ENCODE measurements at regions not wholly inside any gene's neighbourhood (a gene's known extent, or its start where the extent isn't known, plus 50 kb on each side); places are given as distances from the start of the nearest gene placed in this dataset.

DNA sequence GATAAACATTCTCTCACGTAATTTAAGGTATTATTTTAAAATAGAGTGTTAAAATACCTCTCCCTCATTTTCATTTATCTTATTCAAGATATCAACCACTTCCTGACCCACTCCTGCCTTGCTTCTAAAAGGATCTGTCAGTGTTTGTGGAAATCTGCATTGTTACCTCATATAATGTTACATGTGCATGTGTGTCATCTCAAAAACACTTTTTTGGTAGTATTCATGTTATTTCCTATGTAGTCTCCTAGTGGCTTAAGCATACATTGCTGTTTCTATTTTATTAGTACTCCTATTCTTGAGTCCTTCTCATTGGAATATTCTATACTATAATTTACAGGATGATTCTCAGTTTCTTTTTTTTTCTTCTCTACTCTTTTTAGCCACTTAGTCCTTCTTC is 1360.7 kb upstream of the CELF2 start:
- no peaks in the 10 kb centered on the region for H3K4me1 Mint-ChIP-seq
- H3K27me3 Mint-ChIP-seq = no peaks in the 10 kb centered on the region
- H3K9me3 Mint-ChIP-seq = no peaks in the 10 kb centered on the region
- no peak overlapping the region for H3K4me3 Mint-ChIP-seq
- no peak overlapping the region for H3K27ac Mint-ChIP-seq
- no peak for DNase-seq
- intact Hi-C loops (cut with micrococcal nuclease) = no loop called here
- no peaks in the 10 kb centered on the region for H3K36me3 Mint-ChIP-seq (ENCODE audit: low read depth)

DNA sequence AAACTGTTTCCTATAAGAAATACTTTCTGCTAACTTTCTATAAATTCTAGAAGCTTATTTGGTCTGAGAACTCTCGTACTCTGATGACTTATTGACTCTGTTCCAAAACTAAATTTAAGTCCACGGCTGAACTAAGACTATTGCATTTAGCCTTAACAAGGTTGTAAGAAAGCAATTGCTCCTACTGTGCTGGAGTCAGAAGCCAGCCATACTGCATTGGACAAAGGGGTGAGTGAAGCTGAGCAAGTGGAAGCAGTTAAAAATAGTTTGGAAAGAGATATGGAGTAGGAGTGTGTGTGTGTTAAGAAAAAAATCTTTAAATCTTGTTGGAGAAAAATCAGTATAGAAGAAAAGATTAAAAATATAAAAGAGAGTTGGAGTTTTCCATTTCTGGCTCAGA is 1360.1 kb upstream of the CELF2 start:
- no peaks in the 10 kb centered on the region for H3K9me3 Mint-ChIP-seq
- no peak overlapping the region for H3K27ac Mint-ChIP-seq
- intact Hi-C loops (cut with micrococcal nuclease) = no loop called here
- no peak for DNase-seq
- no peaks in the 10 kb centered on the region for H3K36me3 Mint-ChIP-seq (ENCODE audit: low read depth)
- no peaks in the 10 kb centered on the region for H3K4me1 Mint-ChIP-seq
- no peak overlapping the region for H3K4me3 Mint-ChIP-seq
- no peaks in the 10 kb centered on the region for H3K27me3 Mint-ChIP-seq

DNA sequence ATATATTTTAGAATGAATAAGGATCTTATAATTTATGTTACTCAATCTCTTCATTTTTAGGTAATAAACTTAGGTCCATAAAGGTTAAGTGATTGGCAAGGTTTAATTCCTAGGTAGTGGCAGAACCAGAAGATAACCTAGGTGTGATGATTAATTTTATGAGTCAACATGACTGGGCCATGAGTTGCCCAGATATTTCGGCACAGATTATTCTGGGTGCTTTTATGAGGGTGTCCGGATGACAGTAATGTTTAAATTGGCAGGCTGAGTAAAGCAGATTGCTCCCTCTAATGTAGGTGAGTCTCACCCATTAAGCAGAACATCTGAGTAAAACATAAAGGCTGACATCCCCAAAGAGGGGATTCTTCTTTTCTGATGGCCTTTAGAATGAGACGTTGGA is 1349.3 kb upstream of the CELF2 start:
- Mint-ChIP-seq H3K9me3 (no peaks in the 10 kb centered on the region), H3K36me3 (ENCODE audit: low read depth) (no peaks in the 10 kb centered on the region), H3K4me1 (no peaks in the 10 kb centered on the region), H3K4me3 (no peak overlapping the region), H3K27me3 (no peaks in the 10 kb centered on the region), H3K27ac (no peak overlapping the region)
- DNase-seq = no peak
- intact Hi-C loops (cut with micrococcal nuclease) = no loop called here

DNA sequence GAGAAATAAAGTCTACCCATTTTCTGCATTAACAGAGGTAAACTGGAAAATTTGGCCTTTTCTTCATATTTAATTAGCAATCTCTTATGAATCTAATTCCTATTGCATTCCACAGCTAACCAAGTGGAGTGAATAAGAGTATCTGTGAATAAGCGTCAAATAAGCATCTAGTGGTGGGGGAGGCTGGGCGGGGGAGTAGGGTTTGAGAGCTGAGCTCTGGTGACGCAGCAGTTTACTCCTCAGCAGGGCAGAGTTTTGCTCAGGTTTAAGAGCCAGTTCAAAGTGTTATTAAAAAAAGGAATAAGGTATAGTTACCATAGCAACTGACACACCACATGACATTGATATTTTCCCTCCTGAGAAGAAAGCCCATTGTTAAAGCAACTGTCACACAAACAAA is 1346.8 kb upstream of the CELF2 start:
- H3K9me3 Mint-ChIP-seq = no peaks in the 10 kb centered on the region
- H3K27ac Mint-ChIP-seq = no peak overlapping the region
- H3K27me3 Mint-ChIP-seq = no peaks in the 10 kb centered on the region
- H3K4me3 Mint-ChIP-seq = no peak overlapping the region
- H3K36me3 Mint-ChIP-seq (ENCODE audit: low read depth) = no peaks in the 10 kb centered on the region
- intact Hi-C loops (cut with micrococcal nuclease) = no loop called here
- no peaks in the 10 kb centered on the region for H3K4me1 Mint-ChIP-seq
- no peak for DNase-seq

DNA sequence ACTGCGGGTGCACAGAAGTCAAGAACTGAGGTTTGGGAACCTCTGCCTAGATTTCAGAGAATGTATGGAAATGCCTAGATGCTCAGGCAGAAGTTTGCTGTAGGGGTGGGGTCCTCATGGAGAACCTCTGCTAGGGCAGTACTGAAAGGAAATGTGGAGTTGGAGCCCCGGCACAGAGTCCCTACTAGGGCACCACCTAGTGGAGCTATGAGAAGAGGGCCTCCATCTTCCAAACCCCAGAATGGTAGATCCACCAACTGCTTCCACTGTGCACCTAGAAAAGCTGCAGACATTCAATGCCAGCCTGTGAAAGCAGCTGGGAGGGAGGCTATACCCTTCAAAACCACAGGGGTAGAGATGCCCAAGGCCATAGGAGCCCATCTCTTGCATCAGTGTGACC is 1336.0 kb upstream of the CELF2 start:
- no peaks in the 10 kb centered on the region for H3K36me3 Mint-ChIP-seq (ENCODE audit: low read depth)
- H3K4me3 Mint-ChIP-seq = no peak overlapping the region
- no peak for DNase-seq
- intact Hi-C loops (cut with micrococcal nuclease) = no loop called here
- no peak overlapping the region for H3K27ac Mint-ChIP-seq
- no peaks in the 10 kb centered on the region for H3K27me3 Mint-ChIP-seq
- H3K4me1 Mint-ChIP-seq = no peaks in the 10 kb centered on the region
- no peaks in the 10 kb centered on the region for H3K9me3 Mint-ChIP-seq

DNA sequence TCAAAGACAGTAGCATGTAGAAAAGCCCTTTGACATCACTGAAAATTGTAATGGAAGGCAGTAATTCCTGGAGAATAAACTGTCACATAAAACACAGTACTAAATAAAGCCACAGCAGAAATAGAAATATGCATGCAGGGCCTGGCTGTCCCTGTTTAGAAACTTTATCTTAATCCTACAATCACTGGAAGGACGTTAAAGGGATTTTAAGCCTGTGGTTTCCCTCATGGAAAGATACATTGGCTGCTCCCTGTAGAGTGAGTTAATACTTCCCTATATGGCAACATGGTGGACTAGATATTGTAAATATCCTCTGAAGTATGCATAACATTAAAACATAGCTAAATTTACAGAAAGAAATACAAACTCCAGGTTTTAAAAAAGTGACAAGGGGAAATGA is 1334.9 kb upstream of the CELF2 start:
- no peaks in the 10 kb centered on the region for H3K36me3 Mint-ChIP-seq (ENCODE audit: low read depth)
- intact Hi-C loops (cut with micrococcal nuclease) = no loop called here
- no peak overlapping the region for H3K27ac Mint-ChIP-seq
- H3K27me3 Mint-ChIP-seq = no peaks in the 10 kb centered on the region
- no peaks in the 10 kb centered on the region for H3K4me1 Mint-ChIP-seq
- DNase-seq = no peak
- no peak overlapping the region for H3K4me3 Mint-ChIP-seq
- no peaks in the 10 kb centered on the region for H3K9me3 Mint-ChIP-seq

DNA sequence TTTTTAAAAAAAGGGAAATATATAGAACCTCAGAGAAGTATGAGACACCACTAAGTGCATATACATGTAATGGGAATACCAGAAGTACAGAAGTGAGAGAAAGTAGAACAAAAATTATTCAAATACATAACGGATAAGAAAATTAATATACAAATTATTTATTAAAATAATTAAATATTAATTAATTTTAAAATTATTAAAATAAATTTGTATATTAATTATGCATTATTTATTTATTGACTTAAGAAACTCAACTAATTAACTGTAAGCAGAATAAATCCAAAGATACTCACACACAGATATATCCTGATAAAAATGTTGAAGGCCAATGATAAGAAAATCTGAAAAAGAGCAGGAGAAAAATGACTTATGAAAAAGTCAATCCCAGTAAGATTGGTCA is 1333.5 kb upstream of the CELF2 start:
- DNase-seq = no peak
- intact Hi-C loops (cut with micrococcal nuclease) = no loop called here
- Mint-ChIP-seq H3K4me3 (no peak overlapping the region), H3K27me3 (no peaks in the 10 kb centered on the region), H3K4me1 (no peaks in the 10 kb centered on the region), H3K27ac (no peak overlapping the region), H3K36me3 (ENCODE audit: low read depth) (no peaks in the 10 kb centered on the region), H3K9me3 (no peaks in the 10 kb centered on the region)

DNA sequence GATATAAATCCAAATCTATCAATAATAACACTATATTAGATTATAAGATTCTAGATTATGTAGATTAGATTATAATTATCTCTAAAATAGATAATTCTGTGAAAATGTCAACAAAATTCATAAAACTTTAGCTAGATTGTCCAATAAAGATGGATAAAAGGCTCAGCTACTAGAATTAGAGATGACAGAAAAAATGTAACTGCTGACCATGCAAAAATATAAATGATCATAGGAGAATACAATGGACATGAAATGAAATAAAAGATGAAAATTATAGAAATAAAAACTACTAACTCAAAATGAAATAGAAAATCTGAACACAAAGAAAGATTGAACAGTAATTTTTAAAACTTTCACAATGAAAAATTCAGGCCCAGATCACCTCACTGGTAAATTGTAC is 1332.1 kb upstream of the CELF2 start:
- H3K4me3 Mint-ChIP-seq = no peak overlapping the region
- no peaks in the 10 kb centered on the region for H3K27me3 Mint-ChIP-seq
- no peak for DNase-seq
- H3K9me3 Mint-ChIP-seq = no peaks in the 10 kb centered on the region
- no peaks in the 10 kb centered on the region for H3K4me1 Mint-ChIP-seq
- intact Hi-C loops (cut with micrococcal nuclease) = no loop called here
- H3K27ac Mint-ChIP-seq = no peak overlapping the region
- no peaks in the 10 kb centered on the region for H3K36me3 Mint-ChIP-seq (ENCODE audit: low read depth)

DNA sequence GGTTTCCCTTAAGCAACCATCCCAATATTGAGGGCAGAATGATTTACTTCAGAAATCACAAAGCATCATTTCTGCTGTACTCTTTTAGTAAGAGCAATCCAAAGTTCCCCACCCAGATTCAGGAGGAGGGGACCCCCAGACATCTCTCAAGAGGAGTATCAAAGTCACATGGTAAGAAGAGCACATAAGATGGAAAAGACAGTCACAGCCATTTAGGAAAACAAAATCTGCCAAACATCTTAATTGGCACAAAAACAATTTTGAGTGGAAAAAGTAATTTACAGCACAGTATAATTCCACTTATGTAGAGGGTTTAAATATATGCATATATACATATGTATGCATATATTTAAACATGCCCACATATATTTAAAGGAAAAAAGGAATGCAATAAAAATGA is 1329.0 kb upstream of the CELF2 start:
- Mint-ChIP-seq H3K27ac (no peak overlapping the region), H3K4me1 (no peaks in the 10 kb centered on the region), H3K36me3 (ENCODE audit: low read depth) (no peaks in the 10 kb centered on the region), H3K4me3 (no peak overlapping the region), H3K9me3 (no peaks in the 10 kb centered on the region), H3K27me3 (no peaks in the 10 kb centered on the region)
- DNase-seq = no peak
- intact Hi-C loops (cut with micrococcal nuclease) = no loop called here

DNA sequence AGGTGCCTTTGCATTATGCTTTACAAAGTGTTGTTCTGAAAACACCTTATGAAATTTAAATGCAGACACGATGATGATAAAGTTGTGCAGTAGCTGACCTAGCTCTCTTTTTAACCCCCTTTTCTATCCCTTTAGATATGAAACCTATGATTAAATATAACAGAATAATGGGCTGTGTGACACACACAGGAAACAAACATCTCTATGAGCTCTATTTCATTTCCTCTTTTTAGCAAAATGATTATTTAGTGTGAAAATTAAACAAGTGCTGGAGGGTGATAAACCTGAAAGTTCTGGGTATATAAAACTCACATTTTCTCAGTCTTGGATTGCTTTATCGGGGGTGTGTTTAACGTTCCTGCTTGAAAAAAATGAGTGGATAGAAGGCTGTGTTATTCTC is 1310.5 kb upstream of the CELF2 start:
- H3K36me3 Mint-ChIP-seq (ENCODE audit: low read depth) = no peaks in the 10 kb centered on the region
- intact Hi-C loops (cut with micrococcal nuclease) = no loop called here
- no peaks in the 10 kb centered on the region for H3K27me3 Mint-ChIP-seq

DNA sequence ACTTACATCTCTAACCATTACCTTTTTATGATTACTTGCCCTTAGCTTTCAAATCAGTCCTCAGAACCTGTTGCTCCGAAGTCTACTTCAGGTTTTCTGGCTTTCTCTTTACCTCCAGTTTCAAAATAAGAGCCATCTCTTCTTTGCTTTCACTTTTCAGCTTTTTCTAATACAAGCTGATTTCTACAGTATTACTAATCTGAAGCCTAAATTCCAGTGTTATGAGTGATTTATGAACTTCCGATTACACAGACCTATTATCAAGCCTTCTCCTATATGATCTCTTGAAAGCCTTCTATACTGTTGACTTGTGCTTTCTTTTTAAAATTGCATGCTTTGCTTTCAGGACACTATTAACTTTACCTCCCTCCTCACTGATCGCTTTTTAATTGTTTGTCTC is 1307.8 kb upstream of the CELF2 start:
- H3K36me3 Mint-ChIP-seq (ENCODE audit: low read depth) = no peaks in the 10 kb centered on the region
- no peak overlapping the region for H3K27ac Mint-ChIP-seq
- no peaks in the 10 kb centered on the region for H3K27me3 Mint-ChIP-seq
- H3K4me1 Mint-ChIP-seq = no peaks in the 10 kb centered on the region
- intact Hi-C loops (cut with micrococcal nuclease) = no loop called here
- no peak for DNase-seq
- peaks cover 3% of the 10 kb centered on the region for H3K9me3 Mint-ChIP-seq
- no peak overlapping the region for H3K4me3 Mint-ChIP-seq

More for the DNA sequence above, 1310.5 kb upstream of the CELF2 start:
- Mint-ChIP-seq H3K4me3 (no peak overlapping the region), H3K4me1 (no peaks in the 10 kb centered on the region), H3K9me3 (no peaks in the 10 kb centered on the region), H3K27ac (no peak overlapping the region)
- DNase-seq = no peak

DNA sequence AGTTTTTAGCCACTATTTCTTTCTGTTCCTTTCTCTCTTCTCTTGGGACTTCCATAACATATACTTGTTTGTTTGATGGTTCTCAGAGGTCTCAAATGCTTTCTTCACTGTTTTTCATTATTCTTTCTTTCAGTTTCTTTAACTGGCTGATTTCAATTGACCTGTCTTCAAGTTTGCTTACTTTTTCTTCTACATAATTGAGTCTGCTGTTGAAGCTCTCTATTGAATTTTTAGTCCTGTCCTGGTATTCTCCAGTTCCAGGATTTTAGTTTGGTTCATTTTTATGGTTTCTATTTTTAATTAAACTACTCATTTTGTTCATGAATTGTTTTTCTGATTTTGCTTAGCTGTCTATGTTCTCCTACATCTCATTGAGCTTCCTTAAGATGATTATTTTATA is 1305.3 kb upstream of the CELF2 start:
- Mint-ChIP-seq H3K4me1 (no peaks in the 10 kb centered on the region), H3K27ac (no peak overlapping the region), H3K27me3 (no peaks in the 10 kb centered on the region), H3K36me3 (ENCODE audit: low read depth) (no peaks in the 10 kb centered on the region), H3K9me3 (peaks cover 3% of the 10 kb centered on the region), H3K4me3 (no peak overlapping the region)
- intact Hi-C loops (cut with micrococcal nuclease) = no loop called here
- DNase-seq = no peak

DNA sequence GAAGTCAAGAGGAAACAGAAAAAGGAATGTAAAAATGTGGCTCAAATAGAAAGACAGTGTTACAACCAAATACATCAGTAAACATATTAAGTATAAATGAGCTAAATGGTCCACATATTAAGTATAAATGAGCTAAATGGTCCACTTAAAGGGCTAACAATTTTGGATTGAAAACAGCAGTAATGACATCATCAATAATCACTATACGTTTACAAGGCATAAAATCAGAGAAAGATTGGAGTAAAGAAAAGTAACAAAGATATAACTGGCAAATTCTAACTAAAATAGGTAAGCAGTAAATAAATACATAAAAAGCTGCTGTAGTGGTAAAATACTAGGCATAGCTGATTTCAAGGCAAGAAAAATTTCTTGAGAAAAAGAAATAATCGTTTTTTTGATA is 1298.4 kb upstream of the CELF2 start:
- no peaks in the 10 kb centered on the region for H3K4me1 Mint-ChIP-seq
- intact Hi-C loops (cut with micrococcal nuclease) = no loop called here
- no peak overlapping the region for H3K27ac Mint-ChIP-seq
- no peaks in the 10 kb centered on the region for H3K36me3 Mint-ChIP-seq (ENCODE audit: low read depth)
- no peaks in the 10 kb centered on the region for H3K9me3 Mint-ChIP-seq
- no peak overlapping the region for H3K4me3 Mint-ChIP-seq
- no peak for DNase-seq
- no peaks in the 10 kb centered on the region for H3K27me3 Mint-ChIP-seq

DNA sequence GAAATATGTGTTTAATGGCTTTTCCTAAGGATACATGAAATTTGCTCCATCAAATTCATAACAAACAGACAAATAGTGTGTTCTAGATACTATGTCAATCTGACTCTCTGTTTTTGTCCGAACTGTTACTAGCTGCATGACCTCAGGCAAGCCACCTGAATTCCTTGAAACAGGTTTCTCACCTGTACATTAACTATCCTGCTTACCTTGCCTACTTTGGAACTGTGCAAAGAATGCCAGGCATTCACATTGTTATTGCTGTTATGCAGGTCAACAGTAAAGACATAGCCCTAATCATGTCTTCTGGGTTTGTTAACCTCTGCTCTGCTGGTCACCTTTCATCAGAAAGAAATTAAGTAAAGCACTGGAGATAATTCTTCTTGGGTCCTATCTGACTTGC is 1283.9 kb upstream of the CELF2 start:
- H3K27ac Mint-ChIP-seq = no peak overlapping the region
- no peak overlapping the region for H3K4me3 Mint-ChIP-seq
- H3K4me1 Mint-ChIP-seq = no peaks in the 10 kb centered on the region
- H3K9me3 Mint-ChIP-seq = no peaks in the 10 kb centered on the region
- no peaks in the 10 kb centered on the region for H3K27me3 Mint-ChIP-seq
- intact Hi-C loops (cut with micrococcal nuclease) = no loop called here
- DNase-seq = no peak
- no peaks in the 10 kb centered on the region for H3K36me3 Mint-ChIP-seq (ENCODE audit: low read depth)

DNA sequence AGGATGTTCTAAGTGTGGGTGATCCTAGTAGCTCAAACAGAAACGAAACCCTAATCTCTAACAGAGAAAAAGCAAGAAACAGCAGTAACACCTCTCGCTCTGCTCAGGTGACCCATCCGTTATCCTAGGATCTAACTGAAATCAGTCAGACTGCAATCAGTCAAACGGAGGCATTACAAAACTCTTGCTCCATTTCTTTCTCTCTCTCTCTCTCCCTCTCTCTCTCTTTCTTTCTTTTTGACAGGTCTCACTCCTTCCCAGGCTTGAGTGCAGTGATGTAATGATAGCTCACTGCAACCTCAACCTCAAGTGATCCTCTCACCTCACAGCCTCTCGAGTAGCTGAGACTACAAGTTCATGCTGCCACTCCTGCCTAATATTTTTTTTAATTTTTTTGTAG is 1283.5 kb upstream of the CELF2 start:
- DNase-seq = no peak
- no peaks in the 10 kb centered on the region for H3K27me3 Mint-ChIP-seq
- no peak overlapping the region for H3K4me3 Mint-ChIP-seq
- H3K9me3 Mint-ChIP-seq = no peaks in the 10 kb centered on the region
- intact Hi-C loops (cut with micrococcal nuclease) = no loop called here
- H3K27ac Mint-ChIP-seq = no peak overlapping the region
- H3K36me3 Mint-ChIP-seq (ENCODE audit: low read depth) = no peaks in the 10 kb centered on the region
- H3K4me1 Mint-ChIP-seq = no peaks in the 10 kb centered on the region

DNA sequence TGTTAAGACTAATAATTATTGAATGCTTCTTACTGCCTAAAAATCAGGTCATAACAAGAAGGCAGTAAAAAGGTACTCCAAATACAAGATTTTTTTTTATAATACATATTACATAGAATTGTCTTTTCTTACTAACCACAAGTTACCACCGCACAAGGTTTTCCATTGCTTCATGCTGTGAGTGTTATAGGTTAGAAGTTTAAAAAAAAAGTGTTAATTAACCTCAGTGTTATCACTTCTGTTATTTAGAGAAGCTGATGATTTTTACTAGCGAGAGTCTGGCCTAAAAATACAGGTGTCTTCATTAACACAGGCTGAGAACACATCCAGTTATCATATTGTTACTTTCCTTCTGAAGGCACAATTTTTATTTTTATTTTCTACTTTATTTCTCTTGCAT is 1281.9 kb upstream of the CELF2 start:
- H3K4me1 Mint-ChIP-seq = no peaks in the 10 kb centered on the region
- H3K9me3 Mint-ChIP-seq = no peaks in the 10 kb centered on the region
- no peaks in the 10 kb centered on the region for H3K27me3 Mint-ChIP-seq
- H3K4me3 Mint-ChIP-seq = no peak overlapping the region
- intact Hi-C loops (cut with micrococcal nuclease) = no loop called here
- H3K27ac Mint-ChIP-seq = no peak overlapping the region
- H3K36me3 Mint-ChIP-seq (ENCODE audit: low read depth) = no peaks in the 10 kb centered on the region
- no peak for DNase-seq

All from activated CD4-positive, alpha-beta T cell treated with anti-CD3 and anti-CD28 coated beads, Interleukin-2, amount 10 ng/mL, durations not matched to agents 24 days and 14 days (primary cell).